IMR-90 (cell line): ENCODE measurements at regions not wholly inside any gene's neighbourhood (a gene's known extent, or its start where the extent isn't known, plus 50 kb on each side); places are given as distances from the start of the nearest gene placed in this dataset.

Experiments
- ATAC-seq: fragments of 200-7000 bp; cut with Tn5 transposase; 2 replicates; pipeline ENCODE4 v1.9.1; 2020; ENCODE audit warnings: low read depth, mild to moderate bottlenecking, moderate library complexity
- BruUV-seq: library from RNA; stranded (reverse); fragments of 400-500 nt; replicated peaks from 2 replicates; lab custom pipeline; 2021; lab: Mats Ljungman, UMichigan
- CTCF ChIA-PET: fragments of 300-600 bp; formaldehyde crosslinking; extraction: SDS; loops from one replicate; lab custom pipeline; 2021; ENCODE audit warnings: antibody characterized with exemption; lab: Yijun Ruan, JAX
- POLR2A ChIA-PET: fragments of 300-600 bp; sonication (Branson Sonifier 250); formaldehyde crosslinking; loops from one replicate; lab custom pipeline; 2022; ENCODE audit warnings: antibody characterized with exemption; ENCODE audit not compliant: unreplicated experiment; lab: Charles Lee
- DNase-seq: peaks from one replicate; pipeline ENCODE4 v3.0.0; 2013
- H2AFZ ChIP-seq: replicated peaks from 2 replicates; pipeline ENCODE3; 2013; ENCODE audit warnings: low read length, mild to moderate bottlenecking; ENCODE audit not compliant: poor library complexity
- H2AK5ac ChIP-seq: 2 replicates; pipeline ENCODE4 v1.6.1; 2013; ENCODE audit warnings: low read depth, low read length, inconsistent platforms
- H2AK9ac ChIP-seq: replicated peaks from 2 replicates; pipeline ENCODE3; 2013; ENCODE audit warnings: mild to moderate bottlenecking, low read depth, low read length, moderate library complexity; ENCODE audit not compliant: poor library complexity
- H2BK120ac ChIP-seq: 2 replicates; pipeline ENCODE4 v1.6.1; 2013; ENCODE audit warnings: low read depth, low read length, inconsistent platforms
- H2BK15ac ChIP-seq: 3 replicates; pipeline ENCODE4 v1.6.1; 2013; ENCODE audit warnings: low read depth, low read length, inconsistent platforms
- H2BK20ac ChIP-seq: 2 replicates; pipeline ENCODE4 v1.6.1; 2013; ENCODE audit warnings: low read depth, mild to moderate bottlenecking, inconsistent platforms, low read length, moderate library complexity
- H2BK5ac ChIP-seq: 2 replicates; pipeline ENCODE4 v1.6.1; 2013; ENCODE audit warnings: mild to moderate bottlenecking, low read depth, low read length, inconsistent platforms; ENCODE audit not compliant: poor library complexity, severe bottlenecking
- H3K14ac ChIP-seq: replicated peaks from 2 replicates; pipeline ENCODE4 v1.6.1; 2013; ENCODE audit warnings: low read depth, low read length, inconsistent platforms
- H3K18ac ChIP-seq: 2 replicates; pipeline ENCODE4 v1.6.1; 2013; ENCODE audit warnings: low read depth, low read length, control low read depth
- H3K23ac ChIP-seq: 2 replicates; pipeline ENCODE4 v1.6.1; 2013; ENCODE audit warnings: low read depth, low read length, inconsistent platforms
- H3K27ac ChIP-seq: 2 replicates; pipeline ENCODE4 v1.5.1; 2013; ENCODE audit warnings: mild to moderate bottlenecking, control low read depth, low read length; ENCODE audit not compliant: insufficient read depth
- H3K27me3 ChIP-seq: 2 replicates; pipeline ENCODE4 v1.6.1; 2013; ENCODE audit warnings: low read length; ENCODE audit not compliant: control insufficient read depth, insufficient read depth
- H3K36me3 ChIP-seq: 2 replicates; pipeline ENCODE4 v1.6.1; 2013; ENCODE audit warnings: low read length, mixed read lengths; ENCODE audit not compliant: control insufficient read depth, insufficient read depth
- H3K4ac ChIP-seq: 2 replicates; pipeline ENCODE4 v1.6.1; 2013; ENCODE audit warnings: low read depth, low read length, inconsistent platforms
- H3K4me1 ChIP-seq: 2 replicates; pipeline ENCODE4 v1.6.1; 2013; ENCODE audit warnings: low read length, mixed read lengths; ENCODE audit not compliant: control insufficient read depth, insufficient read depth
- H3K4me2 ChIP-seq: 2 replicates; pipeline ENCODE4 v1.6.1; 2013; ENCODE audit warnings: low read depth, mild to moderate bottlenecking, control low read depth, low read length, moderate library complexity
- H3K4me3 ChIP-seq: 2 replicates; pipeline ENCODE4 v1.5.1; 2013; ENCODE audit warnings: low read depth, mild to moderate bottlenecking, control low read depth, low read length, moderate library complexity; ENCODE audit not compliant: insufficient read depth
- H3K56ac ChIP-seq: 2 replicates; pipeline ENCODE4 v1.6.1; 2013; ENCODE audit warnings: low read length, inconsistent platforms; ENCODE audit not compliant: insufficient read depth; ENCODE audit errors: extremely low read depth
- H3K79me1 ChIP-seq, 2 experiments: 2 replicates each; pipeline ENCODE4 v1.6.1; 2013; ENCODE audit warnings: low read length in 2 of 2, inconsistent platforms in 1 of 2, low read depth in 1 of 2
- H3K9ac ChIP-seq: 2 replicates; pipeline ENCODE4 v1.6.1; 2013; ENCODE audit warnings: low read depth, low read length, control low read depth
- H3K9me1 ChIP-seq: 2 replicates; pipeline ENCODE4 v1.6.1; 2013; ENCODE audit warnings: low read length, inconsistent platforms; ENCODE audit not compliant: insufficient read depth
- H3K9me3 ChIP-seq: 2 replicates; pipeline ENCODE4 v1.6.1; 2013; ENCODE audit warnings: low read length; ENCODE audit not compliant: control insufficient read depth, insufficient read depth
- H4K20me1 ChIP-seq: 2 replicates; pipeline ENCODE4 v1.6.1; 2013; ENCODE audit warnings: low read length, inconsistent platforms; ENCODE audit not compliant: insufficient read depth
- H4K5ac ChIP-seq: 2 replicates; pipeline ENCODE4 v1.6.1; 2013; ENCODE audit warnings: mild to moderate bottlenecking, low read depth, low read length, control low read depth
- H4K8ac ChIP-seq, 2 experiments: 2 replicates each; pipeline ENCODE4 v1.6.1; 2013; ENCODE audit warnings: low read depth in 2 of 2, low read length in 2 of 2, control low read depth in 1 of 2, inconsistent platforms in 1 of 2
- H4K91ac ChIP-seq: 2 replicates; pipeline ENCODE4 v1.6.1; 2013; ENCODE audit warnings: low read depth, low read length, inconsistent platforms; ENCODE audit not compliant: insufficient read depth
- BHLHE40 ChIP-seq: fragments of 150-350 bp; IDR thresholded peaks from 2 replicates; pipeline ENCODE4 v1.6.1; 2016; ENCODE audit warnings: mild to moderate bottlenecking, low read depth, low read length
- ELK1 ChIP-seq: fragments of 150-350 bp; IDR thresholded peaks from 2 replicates; pipeline ENCODE4 v1.6.1; 2016; ENCODE audit warnings: low read depth, mild to moderate bottlenecking, low read length, moderate library complexity, borderline replicate concordance
- FOS ChIP-seq: fragments of 150-350 bp; IDR thresholded peaks from 2 replicates; pipeline ENCODE4 v1.6.1; 2016; ENCODE audit warnings: low read depth, low read length
- MAFK ChIP-seq: IDR thresholded peaks from 2 replicates; pipeline ENCODE4 v1.6.1; 2012; ENCODE audit warnings: low read depth, low read length, improper control_type of control experiment
- MAZ ChIP-seq: IDR thresholded peaks from 2 replicates; pipeline ENCODE4 v1.6.1; 2012; ENCODE audit warnings: low read depth, mild to moderate bottlenecking, low read length, improper control_type of control experiment, moderate library complexity, borderline replicate concordance
- POLR2A ChIP-seq: IDR thresholded peaks from 2 replicates; pipeline ENCODE4 v1.6.1; 2012; ENCODE audit warnings: mild to moderate bottlenecking, low read depth, low read length
- dilution Hi-C: fragments of 300-500 bp; cut with HindIII; formaldehyde crosslinking; loops from one replicate; pipeline ENCODE4 v1.14.3; 2018; ENCODE audit warnings: low sequenced_read_pairs; ENCODE audit not compliant: unreplicated experiment
- in situ Hi-C: fragments of 300-500 bp; cut with MboI; formaldehyde crosslinking; loops from 3 replicates; pipeline ENCODE4 v1.14.3; 2019; ENCODE audit warnings: low sequenced_read_pairs, inconsistent platforms, mixed read lengths
- intact Hi-C: fragments of 100-400 bp; cut with micrococcal nuclease; formaldehyde crosslinking; loops from 2 replicates; pipeline ENCODE4 v1.10.0; 2022

DNA sequence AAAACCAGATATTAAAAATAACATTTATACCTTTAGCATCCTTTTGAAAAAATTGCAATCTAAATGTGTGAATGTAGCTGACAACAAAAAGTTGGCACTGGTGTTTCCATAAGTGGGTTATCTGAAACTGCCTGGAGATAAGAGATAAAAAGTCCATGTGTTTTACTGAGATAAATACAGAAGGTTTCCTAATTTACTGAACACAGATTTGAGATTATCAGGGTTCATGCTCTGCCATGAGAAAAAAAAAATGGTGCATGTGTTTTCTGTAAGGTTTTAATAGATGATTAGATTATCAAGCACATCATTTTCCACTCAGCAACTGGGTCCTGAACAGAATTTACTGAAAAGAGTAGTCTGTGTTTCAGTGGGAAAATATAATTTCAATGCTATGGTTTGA is 326.2 kb upstream of the SLIT2 start:
- Histone ChIP-seq H2AK5ac (no peak overlapping the region), H3K36me3 (no peaks in the 10 kb centered on the region), H3K9ac (no peak overlapping the region), H3K79me1 (no peaks in the 10 kb centered on the region), H4K20me1 (no peaks in the 10 kb centered on the region), H2AFZ (no peak overlapping the region), H2BK15ac (no peak overlapping the region), H3K18ac (no peak overlapping the region), H2BK5ac (no peak overlapping the region), H3K23ac (no peak overlapping the region), H3K56ac (no peak overlapping the region), H3K4me3 (no peak overlapping the region), H3K4me2 (no peak overlapping the region), H3K27ac (no peak overlapping the region), H2BK120ac (no peak overlapping the region), H2BK20ac (no peak overlapping the region), H3K4me1 (no peaks in the 10 kb centered on the region), H4K8ac (no peak overlapping the region), H4K5ac (no peak overlapping the region), H2AK9ac (no peak overlapping the region), H3K4ac (no peak overlapping the region), H3K9me1 (no peaks in the 10 kb centered on the region), H3K9me3 (peaks cover under 1% of the 10 kb centered on the region; the same call in 1 of the 2 replicates), H4K91ac (no peak overlapping the region), H3K27me3 (no peaks in the 10 kb centered on the region), H3K14ac (no peak overlapping the region)
- DNase-seq (no peak), ATAC-seq (no peak)
- dilution Hi-C loops: no loop called here
- ChIA-PET POLR2A (no interaction called here), CTCF (no interaction called here)
- TF ChIP-seq BHLHE40: no peak
- no peak for TF ChIP-seq MAZ
- TF ChIP-seq FOS: no peak
- TF ChIP-seq POLR2A: no peak
- TF ChIP-seq ELK1: no peak
- TF ChIP-seq MAFK: no peak
- intact Hi-C loops: no loop called here
- in situ Hi-C loops: no loop called here
- BruUV-seq: no TSS peak
